HG03521 (cell line): ENCODE measurements at regions not wholly inside any gene's neighbourhood (a gene's known extent, or its start where the extent isn't known, plus 50 kb on each side); places are given as distances from the start of the nearest gene placed in this dataset.
A peak's percentile ranks its signal among the peaks of the same experiment; 100 is the strongest.
"Not testable (repeated sequence)": the region's sequence is repeated elsewhere in the genome, so short reads cannot be mapped to it uniquely, and the experiment has no call there.

ENCODE experiments used
- ATAC-seq: cut with Tn5 transposase; IDR thresholded peaks from one replicate; pipeline ENCODE4 v1.9.1; 2021; ENCODE audit warnings: mild to moderate bottlenecking, moderate library complexity; ENCODE audit not compliant: unreplicated experiment

DNA sequence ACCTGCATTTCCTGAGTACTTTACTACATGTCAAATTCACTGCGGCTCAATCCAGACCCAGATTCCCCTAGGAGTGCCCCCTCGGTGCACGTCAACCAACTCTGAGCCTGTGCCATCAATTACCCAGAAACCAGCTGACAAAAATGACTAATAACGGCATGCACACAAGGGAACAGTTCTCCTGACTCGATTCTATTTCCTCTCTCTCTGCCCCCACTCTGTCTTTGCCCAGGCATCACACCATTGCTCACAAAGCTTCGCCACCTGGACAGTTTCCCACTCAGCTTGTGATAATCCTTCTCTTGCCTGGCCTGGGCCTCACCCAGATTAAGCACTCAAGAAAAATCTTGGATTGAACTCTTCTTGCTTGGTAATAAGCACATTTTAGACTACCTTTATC is 115.3 kb upstream of the NDUFV2 start:
- ATAC-seq = no peak

- peak; percentile 80 for ATAC-seq
Measured at GRCh38 chr18:8988260-8988871, 114.1 kb upstream of the NDUFV2 start.

- ATAC-seq = no peak
Measured at GRCh38 chr18:8989017-8989416, 113.5 kb upstream of the NDUFV2 start.

DNA sequence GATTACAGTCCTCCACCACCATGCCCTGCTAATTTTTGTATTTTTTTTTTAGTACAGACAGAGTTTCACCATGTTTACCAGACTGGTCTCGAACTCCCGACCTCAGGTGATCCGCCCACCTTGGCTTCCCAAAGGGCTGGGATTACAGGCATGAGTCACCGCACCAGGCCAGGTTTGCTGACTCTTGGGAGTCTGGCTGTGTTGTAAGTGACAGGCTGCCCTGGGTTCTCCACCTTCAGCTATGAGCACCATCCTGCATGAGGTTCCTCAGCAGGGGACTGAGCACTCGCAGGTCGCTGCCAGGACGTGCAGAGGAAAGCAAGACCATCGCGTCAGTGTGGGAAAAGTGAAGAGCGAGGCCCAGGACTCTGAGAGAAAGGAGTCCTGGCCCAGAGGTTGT is 112.6 kb upstream of the NDUFV2 start:
- no peak for ATAC-seq

DNA sequence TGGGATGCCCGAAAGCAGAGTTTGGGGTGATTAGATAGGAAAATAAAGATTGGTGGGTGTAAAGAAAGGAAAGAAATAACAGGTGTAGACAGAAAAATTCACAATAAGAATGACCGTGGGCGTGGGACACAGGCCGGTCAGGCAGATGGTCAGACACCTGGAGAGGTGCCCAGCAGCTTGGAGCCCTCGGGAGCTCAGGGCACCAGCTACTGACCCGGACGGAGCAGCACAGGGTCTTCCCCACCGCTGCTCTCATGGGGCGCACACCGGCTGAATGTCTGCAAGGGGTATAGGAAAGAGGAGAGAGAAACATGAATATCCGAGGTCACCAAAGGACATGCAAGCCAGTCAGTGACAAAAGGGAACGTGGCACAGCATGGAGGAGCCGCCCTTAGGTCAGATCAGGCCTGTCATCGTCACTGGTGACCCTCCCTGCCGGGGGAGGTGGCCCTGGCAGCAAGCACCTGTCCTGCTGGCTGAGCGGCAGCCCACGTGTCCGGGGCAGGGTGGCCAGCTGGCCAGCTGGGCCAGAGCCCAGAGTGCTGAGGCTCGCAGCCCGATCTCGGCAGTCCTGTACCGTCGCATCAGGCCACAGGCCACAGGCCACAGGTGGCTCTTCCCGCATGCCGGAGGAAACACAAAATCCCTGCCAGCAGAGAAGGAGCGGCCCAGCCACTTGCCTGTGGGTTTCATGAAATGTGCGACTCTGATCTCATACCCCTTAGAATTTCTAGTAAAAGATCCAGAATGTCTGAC is 112.0 kb upstream of the NDUFV2 start:
- ATAC-seq = no peak

GRCh38 chr18:8991155-8991554 is 111.3 kb upstream of the NDUFV2 start:
- ATAC-seq = no peak

DNA sequence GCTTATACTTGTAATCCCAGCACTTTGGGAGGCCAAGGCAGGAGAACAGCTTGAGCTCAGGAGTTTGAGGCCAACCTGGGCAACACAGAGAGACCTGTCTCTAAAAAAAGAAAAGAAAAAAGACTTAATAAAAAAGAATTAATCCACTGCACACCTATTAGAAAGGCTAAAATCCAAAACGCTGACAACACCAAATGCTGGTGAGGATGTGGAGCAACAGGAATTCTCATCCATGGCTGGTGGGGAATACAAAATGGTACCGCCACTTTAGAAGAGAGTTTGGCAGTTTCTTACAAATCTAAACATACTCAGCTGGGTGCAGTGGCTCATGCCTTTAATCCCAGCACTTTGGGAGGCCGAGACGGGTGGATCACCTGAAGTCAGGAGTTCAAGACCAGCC is 110.0 kb upstream of the NDUFV2 start:
- not testable (repeated sequence) for ATAC-seq

DNA sequence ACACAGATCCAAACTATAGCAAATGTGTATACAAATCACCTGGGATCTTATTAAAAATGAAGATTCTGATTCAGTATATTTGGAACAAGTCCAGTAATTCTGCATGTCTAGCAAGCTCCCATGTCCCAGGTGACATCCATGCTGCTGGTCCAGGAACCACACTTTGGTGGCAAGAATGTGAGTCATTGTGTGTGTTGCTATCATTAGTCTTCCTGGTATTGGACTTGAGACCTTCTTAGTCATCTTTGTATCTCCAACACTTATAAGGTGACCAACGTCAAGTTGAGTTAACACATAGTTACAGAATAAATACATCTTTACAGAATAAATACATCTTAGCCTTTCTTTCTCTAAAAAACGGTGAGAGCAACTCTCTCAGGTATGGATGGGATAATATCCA is 107.9 kb upstream of the NDUFV2 start:
- ATAC-seq = no peak

- no peak for ATAC-seq
Measured at GRCh38 chr18:8995096-8995495, 107.4 kb upstream of the NDUFV2 start.

DNA sequence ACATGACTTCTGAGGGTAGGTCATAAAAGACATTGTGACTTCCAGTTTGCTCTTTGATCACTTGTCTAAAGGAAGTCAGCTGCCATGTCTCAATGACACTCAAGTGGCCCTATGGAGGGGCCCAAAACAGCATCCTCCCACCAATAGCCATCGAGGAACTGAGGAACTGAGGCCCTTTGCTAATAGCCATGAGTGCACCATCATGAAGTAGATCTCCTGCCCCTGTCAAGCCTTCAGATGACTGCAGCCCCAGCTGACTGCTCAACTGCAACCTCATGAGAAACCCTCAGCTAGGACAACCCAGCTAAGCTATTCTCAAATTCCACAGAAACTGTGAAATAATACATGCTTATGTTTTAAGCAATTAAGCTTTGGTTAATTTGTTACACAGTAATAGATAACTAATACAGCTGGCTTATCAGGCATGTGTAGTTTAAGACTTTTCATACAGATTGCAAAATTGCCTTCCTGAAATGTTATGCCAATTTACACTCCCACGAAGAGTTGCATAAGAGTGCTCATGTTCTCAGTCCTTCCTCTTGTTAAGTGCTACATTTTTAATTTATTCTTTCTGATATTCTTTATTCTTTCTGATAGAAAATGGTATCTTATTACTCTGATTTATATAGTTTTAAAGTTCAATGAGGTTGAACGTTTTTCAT is 105.6 kb upstream of the NDUFV2 start:
- ATAC-seq = no peak

GRCh38 chr18:8997634-8998033 is 104.9 kb upstream of the NDUFV2 start:
- ATAC-seq = no peak

GRCh38 chr18:8998481-8999217 is 103.8 kb upstream of the NDUFV2 start:
- ATAC-seq = no peak

DNA sequence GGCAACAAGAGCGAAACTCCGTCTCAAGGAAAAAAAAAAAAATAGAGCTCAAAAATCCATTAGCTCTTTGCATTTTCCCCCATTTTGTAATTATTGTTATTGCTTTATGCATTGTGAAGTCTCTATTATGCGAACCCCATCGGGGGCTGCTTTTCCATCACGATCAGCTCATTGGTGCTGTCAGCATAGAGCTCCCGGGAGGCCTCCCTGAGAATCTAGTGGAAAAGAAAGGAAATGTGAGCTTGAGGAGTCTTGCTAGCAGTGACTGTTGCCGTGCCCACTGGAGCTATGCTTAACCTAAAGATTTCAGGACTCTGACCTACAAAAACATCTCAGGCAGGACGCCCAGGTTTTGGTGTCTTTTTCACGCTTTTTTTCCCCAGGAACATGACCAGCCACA is 102.6 kb upstream of the NDUFV2 start:
- ATAC-seq = no peak

DNA sequence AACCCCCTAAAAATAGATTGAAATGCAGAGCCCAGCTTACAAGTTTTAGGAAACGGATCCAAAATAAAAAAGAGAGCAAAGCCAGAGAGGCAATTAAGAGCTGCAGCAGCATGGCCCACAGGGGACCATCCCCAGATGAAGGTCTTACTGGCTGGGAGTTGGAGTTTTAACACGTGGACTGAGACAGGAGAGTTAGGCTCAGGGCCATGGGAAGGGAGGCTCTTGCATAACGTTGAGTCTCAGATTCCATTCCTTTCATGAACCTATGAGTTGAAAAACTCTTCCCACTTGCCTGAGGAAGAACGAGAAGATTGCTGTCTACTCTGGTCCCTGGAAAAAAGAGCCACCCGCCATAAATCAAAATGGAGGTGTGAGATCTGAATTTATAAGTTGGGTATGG is 101.8 kb upstream of the NDUFV2 start:
- ATAC-seq = no peak

DNA sequence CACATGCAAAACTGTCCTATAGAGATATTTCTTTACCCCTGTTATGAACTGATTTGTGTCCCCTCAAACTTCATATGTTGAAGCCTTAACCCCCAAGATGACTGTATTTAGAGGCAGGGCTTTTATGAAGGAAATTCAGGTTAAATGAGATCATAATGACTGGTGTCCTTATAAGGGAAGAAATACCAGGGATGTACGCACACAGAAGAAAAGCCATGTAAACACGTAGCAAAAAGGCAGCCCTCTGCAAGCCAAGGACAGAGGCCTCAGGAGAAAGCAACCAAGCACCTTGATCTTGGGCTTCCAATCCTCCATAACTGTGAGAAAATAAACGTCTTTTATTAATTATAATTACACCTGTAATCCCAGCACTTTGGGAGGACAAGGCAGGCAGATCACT is 101.3 kb upstream of the NDUFV2 start:
- no peak for ATAC-seq

- ATAC-seq = no peak
Measured at GRCh38 chr18:9003406-9004100, 98.9 kb upstream of the NDUFV2 start.

- ATAC-seq = not testable (repeated sequence)
Measured at GRCh38 chr18:9004308-9004707, 98.2 kb upstream of the NDUFV2 start.

DNA sequence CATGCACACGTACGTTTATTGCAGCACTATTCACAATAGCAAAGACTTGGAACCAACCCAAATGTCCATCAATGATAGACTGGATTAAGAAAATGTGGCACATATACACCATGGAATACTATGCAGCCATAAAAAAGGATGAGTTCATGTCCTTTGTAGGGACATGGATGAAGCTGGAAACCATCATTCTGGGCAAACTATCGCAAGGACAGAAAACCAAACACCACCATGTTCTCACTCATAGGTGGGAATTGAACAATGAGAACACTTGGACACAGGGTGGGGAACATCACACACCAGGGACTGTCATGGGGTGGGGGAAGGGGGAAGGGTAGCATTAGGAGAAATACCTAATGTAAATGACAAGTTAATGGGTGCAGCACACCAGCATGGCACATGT is 94.8 kb upstream of the NDUFV2 start:
- ATAC-seq = not testable (repeated sequence)

DNA sequence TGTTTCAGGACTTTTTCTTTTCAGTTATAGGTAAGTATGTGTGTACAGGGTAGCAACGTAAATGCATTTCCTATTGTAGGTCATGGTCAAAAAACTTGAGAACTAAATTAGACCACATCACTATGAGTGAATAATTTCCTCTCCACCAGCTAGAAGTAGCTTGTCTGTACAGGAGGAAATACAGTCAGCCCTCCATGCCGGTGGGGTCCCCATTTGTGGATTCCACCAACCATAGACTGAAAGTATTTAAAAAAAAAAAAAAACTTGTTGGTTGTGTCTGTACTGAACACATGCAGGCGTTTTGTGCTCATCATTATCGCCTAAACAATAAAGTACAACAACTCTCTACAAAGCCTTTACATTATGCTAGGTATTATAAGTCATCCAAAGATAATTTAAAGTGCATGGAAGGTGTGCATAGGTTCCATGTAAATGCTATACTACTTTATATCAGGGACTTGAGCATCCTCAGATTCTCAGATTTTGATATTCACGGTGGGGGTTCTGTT is 94.2 kb upstream of the NDUFV2 start:
- no peak for ATAC-seq

DNA sequence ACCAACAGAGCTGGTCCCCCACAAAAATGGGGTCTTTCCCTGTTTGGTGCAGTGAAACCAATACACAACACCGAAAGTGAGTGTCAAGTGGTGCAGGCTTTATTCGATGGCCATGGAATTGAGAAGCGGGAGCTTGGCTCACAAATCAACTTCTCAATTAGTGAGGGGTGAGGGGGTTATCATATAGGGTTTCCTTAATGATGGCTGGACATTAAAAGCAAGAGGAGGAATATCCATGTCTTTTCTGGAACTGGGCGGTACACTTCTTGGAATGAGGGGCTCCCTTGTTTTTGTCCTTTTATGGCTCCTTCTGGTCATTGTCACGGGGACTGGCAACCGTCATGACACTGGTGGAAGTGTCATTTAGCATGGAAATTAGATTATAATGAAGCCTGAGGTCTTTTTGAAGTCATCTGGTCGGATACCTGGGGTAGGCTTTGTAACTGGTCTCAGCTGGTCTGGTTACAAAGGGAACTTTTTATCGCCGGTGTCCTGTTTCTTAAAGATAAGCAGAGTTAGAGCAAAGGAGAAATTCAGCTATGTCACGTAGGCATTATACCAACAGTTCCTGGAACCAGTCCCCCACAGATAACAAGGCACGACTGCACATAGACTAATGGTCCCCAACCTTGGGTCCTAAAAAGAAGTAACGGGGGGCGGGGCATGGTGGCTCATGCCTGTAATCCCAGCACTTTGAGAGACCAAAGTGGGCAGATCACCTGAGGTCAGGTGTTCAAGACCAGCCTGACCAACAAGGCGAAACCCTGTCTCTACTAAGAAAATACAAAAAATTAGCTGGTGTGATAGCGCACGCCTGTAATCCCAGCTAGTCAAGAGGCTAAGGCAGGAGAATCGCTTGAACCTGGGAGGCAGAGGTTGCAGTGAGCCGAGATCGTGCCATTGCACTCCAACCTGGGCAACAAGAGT is 93.5 kb upstream of the NDUFV2 start:
- ATAC-seq = no peak
